Caco-2 (cell line): ENCODE measurements at regions not wholly inside any gene's neighbourhood (a gene's known extent, or its start where the extent isn't known, plus 50 kb on each side); places are given as distances from the start of the nearest gene placed in this dataset.
A peak's percentile ranks its signal among the peaks of the same experiment; 100 is the strongest.

Source experiments
- BruUV-seq: library from RNA; stranded (reverse); fragments of 400-500 nt; replicated peaks from 2 replicates; lab custom pipeline; 2021; lab: Mats Ljungman, UMichigan
- CTCF ChIA-PET: fragments of 300-600 bp; sonication (Branson Sonifier 250); formaldehyde crosslinking; loops from one replicate; lab custom pipeline; 2022; ENCODE audit warnings: antibody characterized with exemption; lab: Charles Lee
- POLR2A ChIA-PET: fragments of 300-600 bp; sonication (Branson Sonifier 250); formaldehyde crosslinking; loops from one replicate; lab custom pipeline; 2022; ENCODE audit warnings: antibody characterized with exemption; lab: Charles Lee
- DNase-seq, 2 experiments: peaks; one replicate each; pipeline versions ENCODE4 v3.0.0 to v3.0.0-alpha.2; 2020 to 2022
- H3K27me3 ChIP-seq: replicated peaks from 2 replicates; pipeline ENCODE4 v1.6.0; 2011; ENCODE audit warnings: low read length; ENCODE audit not compliant: control insufficient read depth, insufficient read depth
- H3K36me3 ChIP-seq: 2 replicates; pipeline ENCODE4 v1.5.1; 2011; ENCODE audit warnings: low read length; ENCODE audit not compliant: control insufficient read depth, insufficient read depth
- H3K4me1 ChIP-seq: fragments of 250-450 bp; sonication (Bioruptor Pico); 2 replicates; pipeline ENCODE4 v1.5.1; 2020; ENCODE audit warnings: mild to moderate bottlenecking
- H3K4me3 ChIP-seq: 2 replicates; pipeline ENCODE4 v1.5.1; 2011; ENCODE audit warnings: low read depth, mild to moderate bottlenecking, control low read depth, low read length
- H3K9me3 ChIP-seq: fragments of 250-450 bp; sonication (Bioruptor Pico); 2 replicates; pipeline ENCODE4 v1.5.1; 2020; ENCODE audit warnings: mild to moderate bottlenecking, moderate library complexity
- H3K27ac Mint-ChIP-seq: one replicate; pipeline ENCODE4 v1.8.0; 2022; ENCODE audit warnings: mixed read lengths; ENCODE audit not compliant: unreplicated experiment
- H3K27me3 Mint-ChIP-seq: one replicate; pipeline ENCODE4 v1.8.0; 2022; ENCODE audit warnings: mixed read lengths; ENCODE audit not compliant: insufficient read depth, unreplicated experiment
- H3K36me3 Mint-ChIP-seq: one replicate; pipeline ENCODE4 v1.8.0; 2022; ENCODE audit warnings: mild to moderate bottlenecking, mixed read lengths; ENCODE audit not compliant: insufficient read depth, unreplicated experiment
- H3K4me1 Mint-ChIP-seq: one replicate; pipeline ENCODE4 v1.8.0; 2022; ENCODE audit warnings: low read depth, mixed read lengths; ENCODE audit not compliant: unreplicated experiment
- H3K4me3 Mint-ChIP-seq: one replicate; pipeline ENCODE4 v1.8.0; 2022; ENCODE audit warnings: mild to moderate bottlenecking, moderate library complexity, mixed read lengths; ENCODE audit not compliant: unreplicated experiment
- H3K9me3 Mint-ChIP-seq: one replicate; pipeline ENCODE4 v1.8.0; 2022; ENCODE audit warnings: mixed read lengths; ENCODE audit not compliant: unreplicated experiment
- CTCF ChIP-seq, 2 experiments: fragments of 200-600 bp in 1 of 2; IDR thresholded peaks; 1 replicate in 1 of 2; 2 replicates in 1 of 2; pipeline versions ENCODE4 v1.5.1 to v1.8.0; 2011 to 2022; ENCODE audit warnings: antibody characterized with exemption in 1 of 2, control low read depth in 1 of 2, inconsistent platforms in 1 of 2, low read depth in 1 of 2, low read length in 1 of 2, mild to moderate bottlenecking in 1 of 2, moderate library complexity in 1 of 2; ENCODE audit not compliant: insufficient read depth in 1 of 2, severe bottlenecking in 1 of 2, unreplicated experiment in 1 of 2
- intact Hi-C: fragments of 100-400 bp; cut with micrococcal nuclease; formaldehyde crosslinking; loops from one replicate; pipeline ENCODE4 v1.10.0; 2022; ENCODE audit not compliant: unreplicated experiment

- H3K4me3 Mint-ChIP-seq: no peak overlapping the region
- Histone ChIP-seq H3K36me3 (peaks cover 4% of the 10 kb centered on the region; the same call in 1 of the 2 replicates), H3K4me3 (no peak overlapping the region), H3K27me3 (no peaks in the 10 kb centered on the region), H3K9me3 (no peaks in the 10 kb centered on the region), H3K4me1 (peaks cover 4% of the 10 kb centered on the region; the same call in 1 of the 2 replicates)
- H3K4me1 Mint-ChIP-seq: no peaks in the 10 kb centered on the region
- ChIA-PET POLR2A (interaction anchor here (0.6 kb wide), 1 partner anchor 135 kb away, joined by 4 read pairs; no protein-coding TSS in a partner anchor), CTCF (interaction anchor here (0.7 kb wide), 1 partner anchor 336 kb away, joined by 4 read pairs; no protein-coding TSS in a partner anchor)
- H3K9me3 Mint-ChIP-seq: no peaks in the 10 kb centered on the region
- TF ChIP-seq CTCF (IDR thresholded peaks at IDR 0.05; ENCODE audit: insufficient read depth in 1 of 2, low read depth in 1 of 2, low read length in 1 of 2, severe bottlenecking in 1 of 2, unreplicated experiment in 1 of 2): no peak
- peaks cover 90% of the 10 kb centered on the region for H3K36me3 Mint-ChIP-seq
- intact Hi-C loops: no loop called here
- H3K27ac Mint-ChIP-seq: no peak overlapping the region
- DNase-seq: no peak
- no TSS peak for BruUV-seq
- H3K27me3 Mint-ChIP-seq: no peaks in the 10 kb centered on the region
These were observed 303.0 kb upstream of the TPM1 start for GRCh38 chr15:62739507-62739906.

- Histone ChIP-seq H3K27me3 (no peaks in the 10 kb centered on the region), H3K4me1 (peaks cover 4% of the 10 kb centered on the region; the same call in 1 of the 2 replicates), H3K4me3 (no peak overlapping the region), H3K36me3 (peaks cover 4% of the 10 kb centered on the region), H3K9me3 (no peaks in the 10 kb centered on the region)
- ChIA-PET CTCF (interaction anchor here (0.6 to 0.7 kb wide), 2 partner anchors 337 to 404 kb away, joined by 4 to 5 read pairs; no protein-coding TSS in a partner anchor), POLR2A (no interaction called here)
- no peak for TF ChIP-seq CTCF (IDR thresholded peaks at IDR 0.05; ENCODE audit: insufficient read depth in 1 of 2, low read depth in 1 of 2, low read length in 1 of 2, severe bottlenecking in 1 of 2, unreplicated experiment in 1 of 2)
- Mint-ChIP-seq H3K9me3 (no peaks in the 10 kb centered on the region), H3K4me3 (no peak overlapping the region), H3K4me1 (no peaks in the 10 kb centered on the region), H3K27ac (no peak overlapping the region), H3K36me3 (peaks cover 82% of the 10 kb centered on the region), H3K27me3 (no peaks in the 10 kb centered on the region)
- BruUV-seq: no TSS peak
- intact Hi-C loops: loop anchor here (1.0 kb wide), 1 partner anchor 16 kb away; no protein-coding TSS in a partner anchor
- no peak for DNase-seq
These were observed 302.2 kb upstream of the TPM1 start for GRCh38 chr15:62740141-62741004.

- no TSS peak for BruUV-seq
- peak overlapping the region; percentile 48 for H3K27ac Mint-ChIP-seq
- no peaks in the 10 kb centered on the region for H3K9me3 Mint-ChIP-seq
- intact Hi-C loops: loop anchor here (1.0 kb wide), 1 partner anchor 15 kb away; no protein-coding TSS in a partner anchor
- H3K4me3 ChIP-seq: no peak overlapping the region
- no peak overlapping the region for H3K4me3 Mint-ChIP-seq
- H3K36me3 ChIP-seq: peaks cover 4% of the 10 kb centered on the region
- H3K36me3 Mint-ChIP-seq: peaks cover 83% of the 10 kb centered on the region
- H3K9me3 ChIP-seq: no peaks in the 10 kb centered on the region
- POLR2A ChIA-PET: no interaction called here
- TF ChIP-seq CTCF (IDR thresholded peaks at IDR 0.05; ENCODE audit: insufficient read depth in 1 of 2, low read depth in 1 of 2, low read length in 1 of 2, severe bottlenecking in 1 of 2, unreplicated experiment in 1 of 2): no peak
- no peaks in the 10 kb centered on the region for H3K27me3 Mint-ChIP-seq
- CTCF ChIA-PET: interaction anchor here (0.6 kb wide), 3 partner anchors 294 to 405 kb away, joined by 3 to 5 read pairs (median 5); no protein-coding TSS in a partner anchor
- peaks cover 4% of the 10 kb centered on the region; the same call in 1 of the 2 replicates for H3K4me1 ChIP-seq
- no peaks in the 10 kb centered on the region for H3K27me3 ChIP-seq
- DNase-seq: no peak
- no peaks in the 10 kb centered on the region for H3K4me1 Mint-ChIP-seq
These were observed 301.4 kb upstream of the TPM1 start for GRCh38 chr15:62741106-62741505.
